IMR-90 (cell line): ENCODE measurements at regions not wholly inside any gene's neighbourhood (a gene's known extent, or its start where the extent isn't known, plus 50 kb on each side); places are given as distances from the start of the nearest gene placed in this dataset.

ENCODE experiments used
- ATAC-seq: fragments of 200-7000 bp; cut with Tn5 transposase; 2 replicates; pipeline ENCODE4 v1.9.1; 2020; ENCODE audit warnings: low read depth, mild to moderate bottlenecking, moderate library complexity
- BruUV-seq: library from RNA; stranded (reverse); fragments of 400-500 nt; replicated peaks from 2 replicates; lab custom pipeline; 2021; lab: Mats Ljungman, UMichigan
- CTCF ChIA-PET: fragments of 300-600 bp; formaldehyde crosslinking; extraction: SDS; loops from one replicate; lab custom pipeline; 2021; ENCODE audit warnings: antibody characterized with exemption; lab: Yijun Ruan, JAX
- POLR2A ChIA-PET: fragments of 300-600 bp; sonication (Branson Sonifier 250); formaldehyde crosslinking; loops from one replicate; lab custom pipeline; 2022; ENCODE audit warnings: antibody characterized with exemption; ENCODE audit not compliant: unreplicated experiment; lab: Charles Lee
- DNase-seq: peaks from one replicate; pipeline ENCODE4 v3.0.0; 2013
- H2AFZ ChIP-seq: replicated peaks from 2 replicates; pipeline ENCODE3; 2013; ENCODE audit warnings: low read length, mild to moderate bottlenecking; ENCODE audit not compliant: poor library complexity
- H2AK5ac ChIP-seq: 2 replicates; pipeline ENCODE4 v1.6.1; 2013; ENCODE audit warnings: low read depth, low read length, inconsistent platforms
- H2AK9ac ChIP-seq: replicated peaks from 2 replicates; pipeline ENCODE3; 2013; ENCODE audit warnings: mild to moderate bottlenecking, low read depth, low read length, moderate library complexity; ENCODE audit not compliant: poor library complexity
- H2BK120ac ChIP-seq: 2 replicates; pipeline ENCODE4 v1.6.1; 2013; ENCODE audit warnings: low read depth, low read length, inconsistent platforms
- H2BK15ac ChIP-seq: 3 replicates; pipeline ENCODE4 v1.6.1; 2013; ENCODE audit warnings: low read depth, low read length, inconsistent platforms
- H2BK20ac ChIP-seq: 2 replicates; pipeline ENCODE4 v1.6.1; 2013; ENCODE audit warnings: low read depth, mild to moderate bottlenecking, inconsistent platforms, low read length, moderate library complexity
- H2BK5ac ChIP-seq: 2 replicates; pipeline ENCODE4 v1.6.1; 2013; ENCODE audit warnings: mild to moderate bottlenecking, low read depth, low read length, inconsistent platforms; ENCODE audit not compliant: poor library complexity, severe bottlenecking
- H3K14ac ChIP-seq: replicated peaks from 2 replicates; pipeline ENCODE4 v1.6.1; 2013; ENCODE audit warnings: low read depth, low read length, inconsistent platforms
- H3K18ac ChIP-seq: 2 replicates; pipeline ENCODE4 v1.6.1; 2013; ENCODE audit warnings: low read depth, low read length, control low read depth
- H3K23ac ChIP-seq: 2 replicates; pipeline ENCODE4 v1.6.1; 2013; ENCODE audit warnings: low read depth, low read length, inconsistent platforms
- H3K27ac ChIP-seq: 2 replicates; pipeline ENCODE4 v1.5.1; 2013; ENCODE audit warnings: mild to moderate bottlenecking, control low read depth, low read length; ENCODE audit not compliant: insufficient read depth
- H3K27me3 ChIP-seq: 2 replicates; pipeline ENCODE4 v1.6.1; 2013; ENCODE audit warnings: low read length; ENCODE audit not compliant: control insufficient read depth, insufficient read depth
- H3K36me3 ChIP-seq: 2 replicates; pipeline ENCODE4 v1.6.1; 2013; ENCODE audit warnings: low read length, mixed read lengths; ENCODE audit not compliant: control insufficient read depth, insufficient read depth
- H3K4ac ChIP-seq: 2 replicates; pipeline ENCODE4 v1.6.1; 2013; ENCODE audit warnings: low read depth, low read length, inconsistent platforms
- H3K4me1 ChIP-seq: 2 replicates; pipeline ENCODE4 v1.6.1; 2013; ENCODE audit warnings: low read length, mixed read lengths; ENCODE audit not compliant: control insufficient read depth, insufficient read depth
- H3K4me2 ChIP-seq: 2 replicates; pipeline ENCODE4 v1.6.1; 2013; ENCODE audit warnings: low read depth, mild to moderate bottlenecking, control low read depth, low read length, moderate library complexity
- H3K4me3 ChIP-seq: 2 replicates; pipeline ENCODE4 v1.5.1; 2013; ENCODE audit warnings: low read depth, mild to moderate bottlenecking, control low read depth, low read length, moderate library complexity; ENCODE audit not compliant: insufficient read depth
- H3K56ac ChIP-seq: 2 replicates; pipeline ENCODE4 v1.6.1; 2013; ENCODE audit warnings: low read length, inconsistent platforms; ENCODE audit not compliant: insufficient read depth; ENCODE audit errors: extremely low read depth
- H3K79me1 ChIP-seq, 2 experiments: 2 replicates each; pipeline ENCODE4 v1.6.1; 2013; ENCODE audit warnings: low read length in 2 of 2, inconsistent platforms in 1 of 2, low read depth in 1 of 2
- H3K9ac ChIP-seq: 2 replicates; pipeline ENCODE4 v1.6.1; 2013; ENCODE audit warnings: low read depth, low read length, control low read depth
- H3K9me1 ChIP-seq: 2 replicates; pipeline ENCODE4 v1.6.1; 2013; ENCODE audit warnings: low read length, inconsistent platforms; ENCODE audit not compliant: insufficient read depth
- H3K9me3 ChIP-seq: 2 replicates; pipeline ENCODE4 v1.6.1; 2013; ENCODE audit warnings: low read length; ENCODE audit not compliant: control insufficient read depth, insufficient read depth
- H4K20me1 ChIP-seq: 2 replicates; pipeline ENCODE4 v1.6.1; 2013; ENCODE audit warnings: low read length, inconsistent platforms; ENCODE audit not compliant: insufficient read depth
- H4K5ac ChIP-seq: 2 replicates; pipeline ENCODE4 v1.6.1; 2013; ENCODE audit warnings: mild to moderate bottlenecking, low read depth, low read length, control low read depth
- H4K8ac ChIP-seq, 2 experiments: 2 replicates each; pipeline ENCODE4 v1.6.1; 2013; ENCODE audit warnings: low read depth in 2 of 2, low read length in 2 of 2, control low read depth in 1 of 2, inconsistent platforms in 1 of 2
- H4K91ac ChIP-seq: 2 replicates; pipeline ENCODE4 v1.6.1; 2013; ENCODE audit warnings: low read depth, low read length, inconsistent platforms; ENCODE audit not compliant: insufficient read depth
- BHLHE40 ChIP-seq: fragments of 150-350 bp; IDR thresholded peaks from 2 replicates; pipeline ENCODE4 v1.6.1; 2016; ENCODE audit warnings: mild to moderate bottlenecking, low read depth, low read length
- CEBPB ChIP-seq: IDR thresholded peaks from 2 replicates; pipeline ENCODE4 v1.6.1; 2012; ENCODE audit warnings: low read depth, low read length, improper control_type of control experiment
- CHD1 ChIP-seq: IDR thresholded peaks from 2 replicates; pipeline ENCODE4 v1.6.1; 2012; ENCODE audit warnings: low read depth, low read length, improper control_type of control experiment
- CTCF ChIP-seq: conservative IDR thresholded peaks from 2 replicates; pipeline ENCODE4 v1.5.1; 2012; ENCODE audit warnings: mild to moderate bottlenecking, low read depth, low read length, improper control_type of control experiment
- ELK1 ChIP-seq: fragments of 150-350 bp; IDR thresholded peaks from 2 replicates; pipeline ENCODE4 v1.6.1; 2016; ENCODE audit warnings: low read depth, mild to moderate bottlenecking, low read length, moderate library complexity, borderline replicate concordance
- MAFK ChIP-seq: IDR thresholded peaks from 2 replicates; pipeline ENCODE4 v1.6.1; 2012; ENCODE audit warnings: low read depth, low read length, improper control_type of control experiment
- MAZ ChIP-seq: IDR thresholded peaks from 2 replicates; pipeline ENCODE4 v1.6.1; 2012; ENCODE audit warnings: low read depth, mild to moderate bottlenecking, low read length, improper control_type of control experiment, moderate library complexity, borderline replicate concordance
- MXI1 ChIP-seq: IDR thresholded peaks from 2 replicates; pipeline ENCODE4 v1.6.1; 2012; ENCODE audit warnings: low read depth, mild to moderate bottlenecking, low read length, moderate library complexity, borderline replicate concordance
- NFE2L2 ChIP-seq: fragments of 150-350 bp; IDR thresholded peaks from 2 replicates; pipeline ENCODE4 v1.6.1; 2016; ENCODE audit warnings: low read depth, mild to moderate bottlenecking, low read length
- POLR2A ChIP-seq: IDR thresholded peaks from 2 replicates; pipeline ENCODE4 v1.6.1; 2012; ENCODE audit warnings: mild to moderate bottlenecking, low read depth, low read length
- RAD21 ChIP-seq: IDR thresholded peaks from 2 replicates; pipeline ENCODE4 v1.6.1; 2012; ENCODE audit warnings: low read length, improper control_type of control experiment
- WGBS, 2 experiments: methylation state at CpG; one replicate each; pipeline versions ENCODE4 v1.1.5 to v1.1.7; 2013; ENCODE audit warnings: missing lambda C conversion rate in 2 of 2; ENCODE audit not compliant: insufficient read length in 1 of 2; ENCODE audit errors: extremely low coverage in 2 of 2; 5-methylcytosine and 5-hydroxymethylcytosine counted together
- dilution Hi-C: fragments of 300-500 bp; cut with HindIII; formaldehyde crosslinking; loops from one replicate; pipeline ENCODE4 v1.14.3; 2018; ENCODE audit warnings: low sequenced_read_pairs; ENCODE audit not compliant: unreplicated experiment
- in situ Hi-C: fragments of 300-500 bp; cut with MboI; formaldehyde crosslinking; loops from 3 replicates; pipeline ENCODE4 v1.14.3; 2019; ENCODE audit warnings: low sequenced_read_pairs, inconsistent platforms, mixed read lengths
- intact Hi-C: fragments of 100-400 bp; cut with micrococcal nuclease; formaldehyde crosslinking; loops from 2 replicates; pipeline ENCODE4 v1.10.0; 2022

GRCh38 chr2:198809976-198810375 is 647.8 kb downstream of the SATB2 start:
- H2BK5ac ChIP-seq, result no peak overlapping the region
- TF ChIP-seq MXI1 (no peak), POLR2A (no peak), CHD1 (no peak), NFE2L2 (no peak), BHLHE40 (no peak), ELK1 (no peak), MAZ (no peak), CTCF (no peak), CEBPB (no peak), MAFK (no peak), RAD21 (no peak)
- no CpG with 5 or more reads among the region's 3 CpGs for WGBS, 2 experiments
- no peaks in the 10 kb centered on the region for H3K27me3 ChIP-seq
- ATAC-seq (no peak), DNase-seq (no peak)
- H4K91ac ChIP-seq, result no peak overlapping the region
- intact Hi-C loops, result no loop called here
- H4K5ac ChIP-seq, result no peak overlapping the region
- no peaks in the 10 kb centered on the region for H3K36me3 ChIP-seq
- no peak overlapping the region for H3K4ac ChIP-seq
- H3K9ac ChIP-seq, result no peak overlapping the region
- no peak overlapping the region for H2AK9ac ChIP-seq
- no peak overlapping the region for H2BK15ac ChIP-seq
- H2BK120ac ChIP-seq, result no peak overlapping the region
- H3K4me1 ChIP-seq, result no peaks in the 10 kb centered on the region
- no peak overlapping the region for H3K27ac ChIP-seq
- H2AK5ac ChIP-seq, result no peak overlapping the region
- BruUV-seq, result no TSS peak
- H3K23ac ChIP-seq, result no peak overlapping the region
- POLR2A ChIA-PET, result no interaction called here
- in situ Hi-C loops, result no loop called here
- CTCF ChIA-PET, result interaction anchor here (0.6 kb wide), 1 partner anchor 423 kb away, joined by 3 read pairs; no protein-coding TSS in a partner anchor
- H3K4me2 ChIP-seq, result no peak overlapping the region
- H3K56ac ChIP-seq, result no peak overlapping the region
- no peaks in the 10 kb centered on the region for H3K9me3 ChIP-seq
- H3K4me3 ChIP-seq, result no peak overlapping the region
- no peak overlapping the region for H3K18ac ChIP-seq
- dilution Hi-C loops, result no loop called here
- no peaks in the 10 kb centered on the region for H4K20me1 ChIP-seq
- H3K14ac ChIP-seq, result no peak overlapping the region
- H3K9me1 ChIP-seq, result no peaks in the 10 kb centered on the region
- H3K79me1 ChIP-seq, result no peaks in the 10 kb centered on the region
- no peak overlapping the region for H4K8ac ChIP-seq
- no peak overlapping the region for H2AFZ ChIP-seq
- no peak overlapping the region for H2BK20ac ChIP-seq
